Body of pancreas (tissue), 4 donors: ENCODE measurements at regions not wholly inside any gene's neighbourhood (a gene's known extent, or its start where the extent isn't known, plus 50 kb on each side); places are given as distances from the start of the nearest gene placed in this dataset.

Experiments used
- CTCF ChIP-seq, 7 experiments: fragments of 450-650 bp in 4 of 7; fragments of 200-600 bp in 3 of 7; sonication (generic) in 3 of 7; IDR thresholded peaks; one replicate each; pipeline ENCODE4 v1.5.1; 2016 to 2019; ENCODE audit warnings: antibody characterized with exemption in 7 of 7
- POLR2A ChIP-seq, 3 donors: fragments of 450-650 bp; IDR thresholded peaks; one replicate each; pipeline ENCODE4 v1.6.1; 2016; ENCODE audit warnings: antibody characterized with exemption in 3 of 3, mild to moderate bottlenecking in 2 of 3

DNA sequence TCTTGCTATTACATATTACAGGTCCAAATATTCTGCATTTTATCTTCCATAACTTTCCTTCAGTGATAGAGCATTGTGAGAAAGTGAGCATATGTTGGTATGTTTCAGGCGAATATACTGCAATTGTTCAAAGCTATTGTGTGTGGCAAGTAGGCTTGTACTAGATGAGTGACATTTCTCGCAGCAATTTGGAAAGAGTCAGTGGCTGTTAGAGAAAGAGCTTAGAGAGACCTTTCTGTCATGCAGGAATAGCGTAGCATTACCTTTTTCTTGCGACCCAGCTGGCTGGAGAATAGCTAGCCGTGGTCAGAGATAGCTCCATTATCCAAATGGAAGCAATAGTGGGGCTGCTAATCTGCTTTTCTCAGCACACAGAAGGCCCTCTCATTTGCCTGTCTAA, 678.5 kb upstream of the FOXG1 start:
- no peak for TF ChIP-seq CTCF (IDR thresholded peaks at IDR 0.05)
- no peak for TF ChIP-seq POLR2A (IDR thresholded peaks at IDR 0.05)
